ENCODE measurements at regions not wholly inside any gene's neighbourhood (a gene's known extent, or its start where the extent isn't known, plus 50 kb on each side); places are given as distances from the start of the nearest gene placed in this dataset.

- in situ Hi-C loops (cut with MboI) = no loop called here
- Histone ChIP-seq H3K79me2 (ENCODE audit: control insufficient read depth, insufficient read depth, low read length) (no peaks in the 10 kb centered on the region), H3K4me3 (no peak overlapping the region), H4K20me1 (replicated peaks; ENCODE audit: control insufficient read depth, insufficient read depth, low read length) (no peaks in the 10 kb centered on the region), H3K9me1 (ENCODE audit: control insufficient read depth, insufficient read depth, low read length) (no peaks in the 10 kb centered on the region), H3K9me3 (replicated peaks; ENCODE audit: control insufficient read depth, insufficient read depth, low read depth, low read length) (peaks cover 1% of the 10 kb centered on the region), H3K4me1 (replicated peaks in 1 of 2; ENCODE audit: control insufficient read depth in 2 of 2, insufficient read depth in 2 of 2, low read length in 2 of 2) (no peaks in the 10 kb centered on the region), H3K4me2 (ENCODE audit: insufficient read depth, low read length) (no peak overlapping the region), H2AFZ (ENCODE audit: low read depth, low read length) (no peak overlapping the region), H3K27ac (ENCODE audit: extremely low read depth, low read depth, low read length) (no peak overlapping the region), H3K9ac (ENCODE audit: insufficient read depth in 1 of 2, low read depth in 2 of 2, low read length in 2 of 2) (no peak overlapping the region), H3K36me3 (ENCODE audit: control insufficient read depth, insufficient read depth, low read length) (no peaks in the 10 kb centered on the region), H3K27me3 (ENCODE audit: control insufficient read depth in 2 of 2, insufficient read depth in 2 of 2, low read length in 2 of 2) (no peaks in the 10 kb centered on the region)
- ChIA-PET POLR2A (interaction anchor here (0.7 kb wide), 1 partner anchor 16 kb away, joined by 3 read pairs; no protein-coding TSS in a partner anchor), CTCF (ENCODE audit: low intra/inter-chr PET ratio) (no interaction called here)
- TF ChIP-seq, protein P1, sequence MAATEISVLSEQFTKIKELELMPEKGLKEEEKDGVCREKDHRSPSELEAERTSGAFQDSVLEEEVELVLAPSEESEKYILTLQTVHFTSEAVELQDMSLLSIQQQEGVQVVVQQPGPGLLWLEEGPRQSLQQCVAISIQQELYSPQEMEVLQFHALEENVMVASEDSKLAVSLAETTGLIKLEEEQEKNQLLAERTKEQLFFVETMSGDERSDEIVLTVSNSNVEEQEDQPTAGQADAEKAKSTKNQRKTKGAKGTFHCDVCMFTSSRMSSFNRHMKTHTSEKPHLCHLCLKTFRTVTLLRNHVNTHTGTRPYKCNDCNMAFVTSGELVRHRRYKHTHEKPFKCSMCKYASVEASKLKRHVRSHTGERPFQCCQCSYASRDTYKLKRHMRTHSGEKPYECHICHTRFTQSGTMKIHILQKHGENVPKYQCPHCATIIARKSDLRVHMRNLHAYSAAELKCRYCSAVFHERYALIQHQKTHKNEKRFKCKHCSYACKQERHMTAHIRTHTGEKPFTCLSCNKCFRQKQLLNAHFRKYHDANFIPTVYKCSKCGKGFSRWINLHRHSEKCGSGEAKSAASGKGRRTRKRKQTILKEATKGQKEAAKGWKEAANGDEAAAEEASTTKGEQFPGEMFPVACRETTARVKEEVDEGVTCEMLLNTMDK (IDR thresholded peaks at IDR 0.05; ENCODE audit: borderline replicate concordance, insufficient read depth, low read depth, low read length, poor library complexity, severe bottlenecking) = no peak
- no peak for TF ChIP-seq ZFPM2 (CRISPR knock-in tag; IDR thresholded peaks at IDR 0.05)
- TF ChIP-seq GABPB1 (CRISPR knock-in tag; IDR thresholded peaks at IDR 0.05) = no peak
- WGBS (ENCODE audit: insufficient coverage, low coverage, missing lambda C conversion rate) = 5% methylated on average over 1 of the region's 1 CpG
- DNase-seq (ENCODE audit: extremely low read depth in 1 of 4, low spot score in 3 of 4) (no peak), FAIRE-seq (no peak), ATAC-seq (no peak)
- intact Hi-C loops (cut with micrococcal nuclease) = no loop called here
- BruUV-seq (replicated peaks) = no TSS peak
Observed at GRCh38 chr6:164817662-164818061, 491.7 kb downstream of the C6orf118 start.

GRCh38 chr6:164812706-164813105 lies 496.7 kb downstream of the C6orf118 start:
- Histone ChIP-seq H3K36me3 (ENCODE audit: control insufficient read depth, insufficient read depth, low read length) (no peaks in the 10 kb centered on the region), H3K4me1 (replicated peaks in 1 of 2; ENCODE audit: control insufficient read depth in 2 of 2, insufficient read depth in 2 of 2, low read length in 2 of 2) (no peaks in the 10 kb centered on the region), H3K9me1 (ENCODE audit: control insufficient read depth, insufficient read depth, low read length) (no peaks in the 10 kb centered on the region), H4K20me1 (replicated peaks; ENCODE audit: control insufficient read depth, insufficient read depth, low read length) (no peaks in the 10 kb centered on the region), H3K27me3 (ENCODE audit: control insufficient read depth in 2 of 2, insufficient read depth in 2 of 2, low read length in 2 of 2) (no peaks in the 10 kb centered on the region), H3K27ac (ENCODE audit: extremely low read depth, low read depth, low read length) (no peak overlapping the region), H3K4me2 (ENCODE audit: insufficient read depth, low read length) (no peak overlapping the region), H3K9ac (ENCODE audit: insufficient read depth in 1 of 2, low read depth in 2 of 2, low read length in 2 of 2) (no peak overlapping the region), H3K79me2 (ENCODE audit: control insufficient read depth, insufficient read depth, low read length) (no peaks in the 10 kb centered on the region), H3K4me3 (no peak overlapping the region), H3K9me3 (replicated peaks; ENCODE audit: control insufficient read depth, insufficient read depth, low read depth, low read length) (peaks cover 1% of the 10 kb centered on the region; the same call in 1 of the 2 replicates), H2AFZ (ENCODE audit: low read depth, low read length) (no peak overlapping the region)
- intact Hi-C loops (cut with micrococcal nuclease) = no loop called here
- no TSS peak for BruUV-seq (replicated peaks)
- FAIRE-seq (no peak), DNase-seq (ENCODE audit: extremely low read depth in 1 of 4, low spot score in 3 of 4) (no peak), ATAC-seq (no peak)
- in situ Hi-C loops (cut with MboI) = no loop called here
- ChIA-PET CTCF (ENCODE audit: low intra/inter-chr PET ratio) (no interaction called here), POLR2A (no interaction called here)
- no peak for TF ChIP-seq CBFA2T2 (conservative IDR thresholded peaks at IDR 0.05)
- TF ChIP-seq RBM22 (IDR thresholded peaks at IDR 0.05; ENCODE audit: low read depth, low read length, poor library complexity, severe bottlenecking) = no peak
- TF ChIP-seq PTBP1 (IDR thresholded peaks at IDR 0.05; ENCODE audit: low read depth, low read length) = no peak
- TF ChIP-seq, protein P2, sequence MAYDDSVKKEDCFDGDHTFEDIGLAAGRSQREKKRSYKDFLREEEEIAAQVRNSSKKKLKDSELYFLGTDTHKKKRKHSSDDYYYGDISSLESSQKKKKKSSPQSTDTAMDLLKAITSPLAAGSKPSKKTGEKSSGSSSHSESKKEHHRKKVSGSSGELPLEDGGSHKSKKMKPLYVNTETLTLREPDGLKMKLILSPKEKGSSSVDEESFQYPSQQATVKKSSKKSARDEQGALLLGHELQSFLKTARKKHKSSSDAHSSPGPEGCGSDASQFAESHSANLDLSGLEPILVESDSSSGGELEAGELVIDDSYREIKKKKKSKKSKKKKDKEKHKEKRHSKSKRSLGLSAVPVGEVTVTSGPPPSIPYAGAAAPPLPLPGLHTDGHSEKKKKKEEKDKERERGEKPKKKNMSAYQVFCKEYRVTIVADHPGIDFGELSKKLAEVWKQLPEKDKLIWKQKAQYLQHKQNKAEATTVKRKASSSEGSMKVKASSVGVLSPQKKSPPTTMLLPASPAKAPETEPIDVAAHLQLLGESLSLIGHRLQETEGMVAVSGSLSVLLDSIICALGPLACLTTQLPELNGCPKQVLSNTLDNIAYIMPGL (CRISPR knock-in tag; IDR thresholded peaks at IDR 0.05) = no peak
- TF ChIP-seq HDAC2 (IDR thresholded peaks at IDR 0.05) = no peak
- no peak for TF ChIP-seq ZNF124 (CRISPR knock-in tag; IDR thresholded peaks at IDR 0.05)
- TF ChIP-seq HDAC1 (IDR thresholded peaks at IDR 0.05) = no peak
- no peak for TF ChIP-seq CHD2 (IDR thresholded peaks at IDR 0.05; ENCODE audit: low read depth, low read length)
- no peak for TF ChIP-seq SAP30 (IDR thresholded peaks at IDR 0.05; ENCODE audit: borderline replicate concordance, insufficient read depth, low read depth, low read length, poor library complexity, severe bottlenecking)
- no peak for TF ChIP-seq RBM39 (optimal IDR thresholded peaks at IDR 0.05; ENCODE audit: low read depth, low read length)
- no peak for TF ChIP-seq ZNF232 (CRISPR knock-in tag; IDR thresholded peaks at IDR 0.05)
- no peak for TF ChIP-seq ZNF133 (CRISPR knock-in tag; IDR thresholded peaks at IDR 0.05)

Data from K562 (cell line).